Islet of Langerhans (tissue), 1 donor: ENCODE measurements at regions not wholly inside any gene's neighbourhood (a gene's known extent, or its start where the extent isn't known, plus 50 kb on each side); places are given as distances from the start of the nearest gene placed in this dataset.
A peak's percentile ranks its signal among the peaks of the same experiment; 100 is the strongest.

Source experiments
- FAIRE-seq: peaks from one replicate; lab custom pipeline; 2011; peaks lifted over from hg19 to GRCh38; lab: Jason Lieb, UNC

DNA sequence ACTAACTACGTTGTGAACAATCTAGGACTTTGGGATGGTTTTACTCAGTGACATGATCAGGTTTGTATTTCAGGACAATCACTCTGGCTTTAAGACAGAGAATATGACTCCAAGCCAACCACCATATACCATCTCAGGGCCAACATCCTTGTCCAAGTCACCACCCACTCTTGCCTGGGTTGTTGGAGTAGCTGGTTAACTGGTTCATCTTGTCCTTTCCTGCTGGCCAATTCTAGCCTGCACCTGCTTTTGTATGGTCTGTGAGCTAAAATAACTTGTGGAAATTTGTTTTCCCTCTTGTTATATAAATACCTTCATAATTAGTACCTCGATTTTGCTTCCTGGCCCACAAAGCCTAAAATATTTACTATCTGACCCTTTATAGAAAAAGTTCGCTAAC is 306.8 kb upstream of the STT3B start:
- FAIRE-seq, result no peak

DNA sequence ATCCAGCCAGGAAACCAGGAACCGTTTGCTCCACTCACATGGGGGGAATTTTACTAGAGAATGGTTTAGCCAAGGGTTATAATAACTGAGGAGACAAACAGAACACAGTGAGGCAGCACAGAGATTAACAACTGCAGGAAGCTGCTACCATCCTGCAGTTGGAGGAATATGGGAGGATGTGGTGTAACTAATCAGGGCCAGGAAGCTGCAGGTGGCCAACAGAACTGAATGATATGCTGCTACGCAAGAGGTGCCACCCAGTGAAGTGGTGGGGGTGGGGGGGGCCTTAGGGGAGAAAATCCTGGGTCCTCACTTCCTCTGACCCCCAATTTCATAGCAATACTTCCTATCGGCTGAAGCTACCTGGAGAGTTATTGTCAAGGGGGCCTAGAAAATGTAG is 306.4 kb upstream of the STT3B start:
- no peak for FAIRE-seq

DNA sequence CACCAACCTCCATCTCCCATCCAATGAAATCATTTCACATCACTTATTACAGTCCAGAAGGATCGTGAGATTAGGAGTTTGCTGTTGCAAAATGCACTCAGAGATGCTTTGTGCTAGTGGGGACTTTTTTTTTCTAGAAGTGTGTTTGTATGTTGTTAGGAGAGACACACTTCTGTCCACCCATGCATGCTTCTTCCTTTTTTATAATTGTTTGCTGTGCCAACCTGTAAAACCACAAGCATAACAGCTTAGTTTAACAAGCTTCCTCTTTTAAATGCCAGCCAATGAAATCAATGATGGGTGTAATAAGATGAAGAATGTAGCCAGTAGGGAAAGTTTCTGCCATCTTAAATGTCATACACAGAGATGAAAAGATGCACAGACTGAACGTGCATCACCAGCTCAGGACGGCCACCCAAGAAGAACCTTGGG is 305.6 kb upstream of the STT3B start:
- FAIRE-seq, result no peak

DNA sequence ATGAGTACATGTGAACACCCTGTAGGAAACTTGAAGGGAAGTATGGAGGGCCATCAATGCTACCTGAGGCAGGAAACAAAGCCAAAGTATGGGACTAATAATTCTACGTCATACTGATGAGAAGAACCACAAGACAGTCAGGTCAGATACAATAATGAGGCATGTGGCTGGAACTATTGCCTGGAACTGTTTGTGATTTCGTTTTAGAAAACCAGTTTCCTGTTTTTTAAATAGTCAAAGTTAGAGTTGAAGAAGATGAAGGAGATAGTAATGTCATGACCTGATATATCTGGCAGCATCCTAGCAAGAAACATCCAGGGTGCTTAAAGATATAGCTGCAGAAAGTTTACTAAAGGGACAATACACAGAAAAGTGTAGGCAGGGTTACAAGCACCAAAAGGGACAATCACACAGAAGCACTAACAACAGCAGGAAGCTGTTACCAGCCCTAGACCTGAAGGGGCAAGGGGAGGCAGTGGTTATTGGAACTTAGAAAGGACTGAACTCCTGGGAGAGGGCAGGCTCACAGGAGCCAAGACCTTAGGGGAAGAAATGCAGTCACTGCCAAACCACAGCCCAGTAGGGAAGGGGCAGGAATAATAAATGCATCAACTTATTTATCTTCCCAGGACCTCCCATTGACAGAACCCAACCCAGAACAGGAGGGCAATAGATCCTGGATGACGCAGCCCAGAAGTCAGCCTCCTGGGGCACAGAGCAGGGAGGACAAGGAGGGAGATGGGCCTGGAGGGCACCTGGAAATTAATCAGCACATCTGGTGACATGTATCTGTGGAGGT is 302.1 kb upstream of the STT3B start:
- FAIRE-seq, result no peak

DNA sequence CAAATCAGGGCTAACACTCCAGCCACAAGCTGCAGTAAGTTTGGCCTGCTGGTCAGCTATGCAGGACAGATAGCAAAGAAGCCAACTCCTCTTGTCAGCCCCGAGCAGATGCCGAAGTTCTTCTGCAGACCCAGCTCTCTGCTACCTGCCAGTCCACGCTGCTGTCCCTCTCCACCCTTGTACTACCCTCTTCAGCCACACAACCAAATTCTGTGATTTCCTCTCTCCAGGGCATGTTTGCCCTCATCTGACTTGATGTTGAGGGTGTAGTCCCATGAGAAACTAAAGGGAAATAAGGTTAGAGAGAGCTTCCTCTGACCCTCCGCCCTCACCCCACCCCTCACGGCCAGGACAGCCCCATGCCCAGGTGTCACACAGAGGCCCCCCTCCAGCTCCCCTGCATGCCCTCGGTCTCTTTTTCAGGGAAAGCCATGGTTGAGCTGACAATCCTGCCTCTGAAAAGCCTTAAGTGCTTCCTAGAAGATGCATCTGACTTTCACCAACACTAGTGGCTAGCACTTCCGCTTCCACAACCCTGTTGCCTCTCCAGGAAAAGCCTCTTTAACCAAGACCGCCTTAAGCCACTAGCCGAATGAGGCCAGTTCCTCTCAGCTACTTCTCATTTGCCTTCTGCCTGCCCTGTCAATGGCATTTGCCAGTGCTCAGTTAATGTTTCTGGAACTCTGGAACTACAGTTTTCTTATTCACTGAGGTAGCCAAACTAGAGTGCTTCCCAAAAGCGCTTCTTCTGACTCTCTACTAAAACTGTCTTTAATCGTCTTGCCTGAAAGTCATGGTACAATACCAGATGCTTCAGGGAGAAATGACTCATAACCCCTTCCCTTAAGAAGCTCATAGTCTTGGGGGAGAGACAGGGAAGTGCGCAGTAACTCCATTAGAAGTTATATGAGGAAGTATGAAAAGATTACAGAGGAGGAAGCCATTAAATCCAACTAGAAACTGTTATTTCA is 300.4 kb upstream of the STT3B start:
- no peak for FAIRE-seq

DNA sequence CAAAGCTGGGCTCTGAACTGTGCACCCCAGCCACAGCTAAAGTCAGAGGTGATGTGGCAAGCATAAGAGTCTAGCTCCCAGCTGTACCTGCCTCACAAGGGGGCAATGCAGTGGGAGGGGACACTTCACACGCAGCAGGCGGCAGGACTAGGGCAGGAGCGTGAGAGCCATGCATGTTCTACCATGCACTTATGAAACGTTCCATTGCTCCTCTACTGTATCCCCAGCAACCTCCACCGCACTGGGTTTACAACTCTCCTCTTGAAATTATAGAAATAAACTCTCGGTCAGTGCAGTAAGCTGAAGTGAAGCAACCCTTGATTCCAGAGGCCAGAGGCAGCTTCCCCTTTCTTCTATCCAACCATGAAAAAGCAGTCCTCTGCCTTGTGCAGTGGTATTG is 298.6 kb upstream of the STT3B start:
- no peak for FAIRE-seq

DNA sequence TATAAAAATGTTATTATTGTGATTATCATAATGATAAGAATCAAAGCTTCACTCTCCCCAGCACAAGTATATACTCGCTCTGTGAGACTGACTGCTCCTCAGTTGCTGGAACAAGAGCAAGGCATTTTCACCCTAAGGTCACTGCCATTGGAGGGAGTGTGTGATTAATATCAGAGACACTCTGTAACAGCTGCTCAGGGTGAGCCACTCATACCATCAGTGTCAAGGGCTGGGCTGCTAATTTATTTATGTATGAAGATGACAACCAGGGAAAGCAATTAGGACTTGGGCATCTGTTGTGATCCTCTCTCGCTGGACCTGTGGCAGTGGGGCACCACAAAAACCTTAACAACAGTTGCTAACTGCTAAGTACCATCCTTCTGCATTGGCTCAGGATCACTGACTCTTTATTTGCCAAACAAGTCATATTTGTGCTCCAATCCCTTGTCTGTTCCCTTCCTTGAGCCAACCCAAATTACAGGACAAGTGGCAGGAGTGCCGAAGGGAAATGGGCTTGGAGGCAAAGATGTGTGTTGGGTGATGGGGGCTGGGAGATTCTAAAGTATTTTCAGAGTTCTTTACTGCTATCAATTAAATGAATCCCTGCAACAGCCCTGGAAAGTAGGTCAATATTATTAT is 297.5 kb upstream of the STT3B start:
- FAIRE-seq, result no peak

DNA sequence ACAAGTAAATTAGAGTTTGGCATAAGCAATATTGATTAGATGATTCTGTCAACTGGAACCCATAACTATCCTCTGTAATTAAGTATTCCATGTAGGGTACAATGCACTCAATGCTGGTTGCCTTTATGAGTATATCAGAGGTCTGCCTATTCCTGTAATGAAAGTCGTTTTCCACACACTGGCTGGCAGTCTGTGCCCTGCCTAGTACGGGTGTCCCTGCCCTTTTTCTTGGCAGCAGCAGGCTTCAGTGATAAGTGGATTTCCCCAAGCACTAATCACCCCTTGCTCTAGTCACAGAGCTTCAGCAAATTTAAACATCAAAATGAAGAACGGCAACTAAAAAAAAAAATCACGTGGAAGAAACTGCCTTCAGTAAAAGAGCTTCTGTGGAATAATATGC is 294.8 kb upstream of the STT3B start:
- no peak for FAIRE-seq

DNA sequence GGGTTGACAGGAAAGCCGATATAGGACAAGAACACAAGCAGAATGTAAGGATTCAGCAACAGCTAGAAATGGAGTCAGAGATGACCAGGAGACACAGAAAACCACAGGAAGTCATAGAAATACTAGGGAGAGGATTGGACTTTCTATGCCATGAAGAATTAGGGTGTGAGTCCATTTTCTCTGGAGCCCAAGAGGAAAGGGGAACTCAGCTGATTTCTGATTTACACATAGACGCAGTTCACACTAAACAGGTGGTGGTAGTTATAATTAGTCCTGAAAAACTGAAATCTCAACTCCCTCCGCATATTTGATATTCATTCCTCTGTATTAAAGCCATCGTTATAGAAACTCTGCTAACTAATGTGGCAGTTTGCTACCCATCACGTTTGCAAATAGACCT is 292.7 kb upstream of the STT3B start:
- no peak for FAIRE-seq

DNA sequence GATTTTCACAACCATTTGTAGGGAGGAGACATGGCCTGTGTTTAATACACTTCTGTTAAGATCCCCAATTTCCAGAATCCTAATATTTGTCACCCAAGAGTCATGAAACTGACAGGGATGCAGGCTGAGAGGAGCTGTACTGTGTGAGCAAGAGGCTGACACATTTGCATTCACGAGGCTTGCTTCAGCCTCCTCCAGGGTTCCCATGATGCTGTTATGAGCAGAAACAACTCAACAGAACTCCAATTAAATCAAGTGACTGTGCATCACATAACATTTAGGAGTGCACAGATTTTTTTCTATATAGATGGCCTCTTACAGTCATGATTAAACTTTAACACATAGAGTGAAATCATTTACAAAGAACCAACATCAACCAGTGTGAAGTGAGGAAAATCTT is 292.3 kb upstream of the STT3B start:
- no peak for FAIRE-seq

DNA sequence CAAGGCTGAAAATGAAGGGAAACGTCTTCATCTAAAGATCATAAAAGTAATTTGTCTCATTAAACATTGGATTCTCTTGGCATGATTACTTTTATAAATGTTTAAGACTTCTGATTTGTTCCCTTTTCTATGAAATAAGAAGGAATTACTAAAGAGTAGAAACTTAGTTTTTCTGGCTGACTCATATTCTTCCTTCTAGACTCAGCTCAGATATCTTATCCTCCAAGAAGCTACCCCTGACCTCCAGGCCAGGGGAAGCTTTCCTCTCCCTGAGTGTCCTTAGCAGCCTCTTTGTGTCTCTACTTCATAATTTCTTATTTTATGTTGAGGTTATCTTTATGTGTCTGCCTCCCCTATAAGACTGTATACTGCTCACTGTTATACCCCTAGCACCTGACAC is 291.9 kb upstream of the STT3B start:
- FAIRE-seq, result no peak

DNA sequence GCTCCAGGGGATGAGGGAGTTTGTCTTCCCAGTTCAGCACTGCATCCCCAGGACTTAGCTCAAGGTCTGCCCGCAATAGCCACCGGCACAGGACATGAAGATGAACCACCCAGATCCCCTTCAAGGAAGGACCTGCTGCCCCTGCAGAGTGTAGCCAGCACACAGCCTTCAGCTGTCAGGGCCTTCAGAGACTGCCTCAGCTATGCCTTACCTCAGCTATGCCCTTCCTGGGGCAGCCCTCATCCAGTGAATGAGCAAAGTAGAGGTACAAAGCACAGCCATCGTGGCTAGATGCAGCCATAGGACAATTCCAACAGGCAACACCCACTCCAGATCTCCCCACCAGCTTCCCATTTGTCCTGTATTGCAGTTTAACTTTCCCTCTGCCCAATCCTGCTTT is 291.2 kb upstream of the STT3B start:
- no peak for FAIRE-seq

DNA sequence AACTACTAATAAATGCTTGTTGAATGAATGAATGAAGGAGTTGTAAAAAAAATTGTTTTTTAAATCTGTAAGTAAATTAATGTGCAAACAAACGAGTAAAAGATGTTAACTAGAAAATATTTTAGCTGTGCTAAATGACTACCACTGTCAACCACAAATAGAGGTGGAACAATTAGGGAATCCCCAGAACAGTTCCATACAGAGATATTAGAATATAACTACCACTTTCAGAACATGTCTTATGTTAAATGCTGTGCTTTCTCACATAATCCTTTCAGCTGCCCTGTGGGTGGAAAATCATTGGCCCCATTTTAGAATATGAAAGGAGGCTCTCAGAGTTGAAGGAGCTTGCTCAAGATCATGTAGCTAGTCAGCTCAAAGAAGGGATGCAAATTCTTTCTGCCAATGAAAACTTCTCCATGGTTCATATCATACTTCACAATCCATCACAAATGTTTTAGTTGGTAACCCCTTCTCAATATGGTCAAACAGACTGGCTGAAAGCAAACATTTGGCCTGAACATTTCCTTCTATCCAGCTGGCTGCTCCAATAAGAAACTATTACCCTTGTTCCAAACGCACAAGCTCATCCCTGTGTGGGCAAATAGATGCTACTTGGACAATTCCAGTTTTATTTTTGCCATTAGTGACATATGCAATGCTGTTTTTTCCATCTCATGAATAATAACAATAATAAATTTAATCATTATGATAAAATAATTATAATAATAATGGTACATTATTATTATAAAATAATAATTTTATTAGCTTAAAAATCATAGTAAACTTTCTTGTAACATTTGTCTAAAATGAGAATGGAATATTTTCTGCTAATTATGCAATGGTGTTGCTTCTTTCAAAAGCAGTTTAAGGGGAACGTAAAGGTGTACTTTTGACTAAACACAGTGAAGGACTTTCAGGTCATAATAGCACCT is 290.4 kb upstream of the STT3B start:
- peak; percentile 49 for FAIRE-seq

DNA sequence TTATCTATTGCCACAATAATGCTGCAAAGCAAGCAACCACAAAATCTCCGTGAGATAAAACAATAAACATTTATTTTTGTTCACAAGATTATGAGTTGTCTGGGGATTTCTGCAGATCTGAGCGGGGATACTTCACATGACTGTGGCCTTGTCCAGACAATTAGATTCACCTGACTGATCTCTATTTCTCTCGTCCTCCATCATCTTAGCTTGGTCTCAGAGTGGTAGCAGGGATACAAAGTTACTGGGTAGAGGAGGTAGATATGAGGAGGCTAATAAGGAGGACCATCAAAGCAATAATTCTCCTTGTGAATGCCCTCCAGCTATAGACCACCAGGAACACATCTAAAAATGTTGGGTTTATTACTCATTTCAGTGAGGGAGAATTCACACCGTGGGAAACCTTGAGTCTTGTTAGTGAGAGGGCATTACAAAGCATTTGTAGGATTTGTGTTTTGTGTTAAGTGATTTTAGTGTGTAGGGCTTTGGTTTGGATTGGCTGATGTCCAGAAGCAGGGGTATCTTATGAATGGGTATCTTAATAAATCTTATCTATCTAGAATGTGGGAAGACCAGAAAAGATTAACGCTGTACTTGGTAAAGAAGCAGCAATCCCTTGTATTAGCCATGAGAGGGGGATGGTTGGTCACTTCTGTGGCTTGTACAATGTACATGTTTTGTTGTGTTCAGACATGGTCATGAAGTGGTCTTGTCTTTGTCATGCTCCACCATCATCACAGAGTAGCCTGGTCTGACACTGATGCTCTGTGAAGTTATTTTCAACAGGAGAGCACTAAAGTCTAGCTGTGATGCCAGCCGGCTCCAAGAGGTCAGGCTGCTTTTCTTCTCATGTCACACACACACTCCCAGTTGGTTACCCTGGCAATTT is 287.6 kb upstream of the STT3B start:
- no peak for FAIRE-seq

DNA sequence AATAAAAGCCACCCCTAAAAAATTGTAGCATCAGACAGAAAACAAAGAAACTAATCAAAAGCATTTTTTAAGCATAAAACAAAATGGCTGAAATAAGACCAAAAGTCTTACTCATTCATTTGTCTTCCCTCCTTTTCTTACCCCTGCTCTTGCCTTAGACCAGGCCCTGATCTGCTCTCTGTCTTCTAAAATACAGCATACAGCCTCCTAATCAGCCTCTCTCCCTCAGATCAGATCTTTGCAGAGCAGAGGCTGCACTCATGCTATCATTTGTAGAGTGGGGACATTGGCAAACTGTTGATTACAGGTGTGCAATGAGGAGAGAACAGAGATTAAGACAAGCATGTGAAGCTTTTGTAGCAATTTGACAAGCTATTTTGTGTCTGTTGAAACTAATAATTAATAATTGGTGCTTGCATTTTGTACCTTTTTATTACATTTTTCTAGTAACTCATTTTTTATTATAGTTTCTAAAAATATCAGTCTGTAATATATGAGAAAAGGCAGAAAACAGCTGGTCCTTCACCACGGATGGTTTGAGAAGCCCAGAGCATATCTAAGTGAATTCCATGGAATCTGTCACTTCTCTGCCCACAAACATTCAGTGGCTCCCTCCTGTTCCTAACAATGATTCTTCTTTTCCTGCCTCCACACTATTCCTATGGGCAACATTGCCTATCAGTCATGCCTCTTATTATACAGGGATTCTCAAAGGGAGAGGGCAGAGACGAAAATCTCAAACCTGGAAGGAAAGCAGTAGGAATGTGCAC is 286.2 kb upstream of the STT3B start:
- FAIRE-seq, result peak; percentile 61

DNA sequence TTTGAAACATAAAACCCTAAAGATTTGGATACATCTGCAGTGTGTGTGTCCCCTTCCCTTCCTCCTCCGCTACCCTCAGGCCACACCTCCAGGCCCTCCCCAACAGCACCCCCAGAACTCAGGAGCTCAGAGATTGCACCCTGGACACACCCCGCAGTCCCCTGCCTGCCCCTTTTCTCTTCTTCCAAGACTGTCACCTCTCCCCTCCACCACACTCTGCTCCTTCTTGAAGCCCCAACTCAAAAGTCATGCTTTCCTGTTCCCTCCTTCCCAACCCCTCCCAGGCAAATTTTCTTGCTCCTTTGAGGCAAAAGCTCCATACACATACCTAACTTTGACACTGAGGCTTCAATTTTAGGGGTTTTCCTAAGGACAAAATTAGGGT is 285.7 kb upstream of the STT3B start:
- no peak for FAIRE-seq

DNA sequence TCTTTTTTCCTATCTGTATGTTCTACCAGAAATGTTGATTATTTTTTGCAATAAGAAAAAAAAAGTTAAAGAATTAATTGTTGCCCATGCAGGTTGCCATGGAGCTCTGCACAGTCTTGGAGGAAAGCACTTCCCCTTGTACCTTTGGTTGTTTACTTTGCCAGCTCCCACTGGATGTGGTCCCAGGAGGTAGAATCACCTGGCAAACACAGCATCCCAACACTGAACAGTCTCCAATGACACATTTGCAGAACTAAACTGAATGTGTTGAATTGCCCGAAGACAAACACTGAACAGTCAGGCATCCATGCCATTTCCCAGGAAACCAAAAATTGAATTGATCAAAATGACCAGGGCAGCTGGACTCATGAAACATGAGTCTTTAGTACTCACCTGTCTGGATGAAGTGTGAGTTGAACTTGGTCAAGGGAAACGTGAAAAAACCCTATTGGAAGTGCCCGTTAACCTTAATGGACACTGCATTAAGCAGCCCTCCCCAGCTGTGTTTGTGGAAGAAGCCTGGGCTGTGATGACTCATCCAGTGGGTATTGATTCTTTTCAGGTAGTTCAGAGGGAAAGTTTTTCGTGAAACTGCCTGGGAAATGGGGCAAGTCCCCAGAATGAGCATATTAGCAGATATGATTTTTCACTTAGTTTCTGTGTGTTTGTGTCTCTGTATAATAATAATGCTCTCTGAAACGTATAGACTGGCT is 284.7 kb upstream of the STT3B start:
- FAIRE-seq, result peak; percentile 98

DNA sequence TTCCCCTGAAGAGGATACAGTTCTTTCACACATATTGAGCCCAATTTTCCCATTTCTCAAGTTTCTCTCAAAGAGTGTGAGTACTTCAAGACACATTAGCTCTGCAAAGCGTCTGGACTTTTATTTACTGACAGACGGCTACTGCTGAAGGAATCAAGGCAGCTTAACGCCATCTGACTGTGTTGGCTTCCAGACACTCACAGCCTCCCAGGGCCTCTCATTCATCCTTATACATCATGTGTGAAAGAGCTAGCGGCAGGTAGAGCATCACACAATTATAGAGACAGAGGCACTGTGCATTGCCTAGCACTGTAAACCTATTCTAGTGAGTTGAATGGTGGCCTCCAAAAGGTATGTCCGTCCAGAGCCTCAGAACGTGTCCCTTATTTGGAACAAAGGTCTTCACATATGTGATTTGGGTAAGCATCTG is 284.1 kb upstream of the STT3B start:
- FAIRE-seq, result no peak

DNA sequence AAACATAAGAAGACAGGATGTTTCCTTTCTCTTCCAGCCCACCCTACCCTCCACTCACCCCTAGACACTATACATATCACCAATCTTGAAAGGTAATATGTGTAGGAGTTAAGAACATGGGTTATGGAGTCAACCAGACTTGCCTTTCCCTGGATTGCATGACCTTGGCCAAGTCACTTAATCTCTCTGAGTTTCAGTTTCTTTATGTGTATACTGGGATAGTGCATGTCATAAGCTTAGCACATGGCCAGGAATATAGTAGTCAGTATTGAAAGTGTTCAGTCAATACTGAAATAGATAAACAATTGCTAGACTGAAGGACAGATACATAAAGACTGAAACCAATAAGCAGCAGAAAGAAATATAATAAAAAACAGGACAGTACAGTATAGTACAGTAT is 283.2 kb upstream of the STT3B start:
- FAIRE-seq, result peak; percentile 9
